GM12878 (cell line): ENCODE measurements at regions not wholly inside any gene's neighbourhood (a gene's known extent, or its start where the extent isn't known, plus 50 kb on each side); places are given as distances from the start of the nearest gene placed in this dataset.

ENCODE experiments used
- EZH2 ChIP-seq: IDR thresholded peaks from 2 replicates; pipeline ENCODE4 v1.6.1; 2012; ENCODE audit warnings: low read depth, mild to moderate bottlenecking, control low read depth, inconsistent platforms, low read length, borderline replicate concordance; ENCODE audit not compliant: control insufficient read depth
- NR2C2 ChIP-seq: IDR thresholded peaks from 2 replicates; pipeline ENCODE4 v1.6.1; 2011; ENCODE audit warnings: borderline replicate concordance, low read depth; ENCODE audit not compliant: control insufficient read depth, insufficient read length

- no peak for TF ChIP-seq NR2C2
- no peak for TF ChIP-seq EZH2
These were observed 84.8 kb downstream of the LSM3 start for GRCh38 chr3:14263317-14264005.
